ENCODE measurements at regions not wholly inside any gene's neighbourhood (a gene's known extent, or its start where the extent isn't known, plus 50 kb on each side); places are given as distances from the start of the nearest gene placed in this dataset.

DNA sequence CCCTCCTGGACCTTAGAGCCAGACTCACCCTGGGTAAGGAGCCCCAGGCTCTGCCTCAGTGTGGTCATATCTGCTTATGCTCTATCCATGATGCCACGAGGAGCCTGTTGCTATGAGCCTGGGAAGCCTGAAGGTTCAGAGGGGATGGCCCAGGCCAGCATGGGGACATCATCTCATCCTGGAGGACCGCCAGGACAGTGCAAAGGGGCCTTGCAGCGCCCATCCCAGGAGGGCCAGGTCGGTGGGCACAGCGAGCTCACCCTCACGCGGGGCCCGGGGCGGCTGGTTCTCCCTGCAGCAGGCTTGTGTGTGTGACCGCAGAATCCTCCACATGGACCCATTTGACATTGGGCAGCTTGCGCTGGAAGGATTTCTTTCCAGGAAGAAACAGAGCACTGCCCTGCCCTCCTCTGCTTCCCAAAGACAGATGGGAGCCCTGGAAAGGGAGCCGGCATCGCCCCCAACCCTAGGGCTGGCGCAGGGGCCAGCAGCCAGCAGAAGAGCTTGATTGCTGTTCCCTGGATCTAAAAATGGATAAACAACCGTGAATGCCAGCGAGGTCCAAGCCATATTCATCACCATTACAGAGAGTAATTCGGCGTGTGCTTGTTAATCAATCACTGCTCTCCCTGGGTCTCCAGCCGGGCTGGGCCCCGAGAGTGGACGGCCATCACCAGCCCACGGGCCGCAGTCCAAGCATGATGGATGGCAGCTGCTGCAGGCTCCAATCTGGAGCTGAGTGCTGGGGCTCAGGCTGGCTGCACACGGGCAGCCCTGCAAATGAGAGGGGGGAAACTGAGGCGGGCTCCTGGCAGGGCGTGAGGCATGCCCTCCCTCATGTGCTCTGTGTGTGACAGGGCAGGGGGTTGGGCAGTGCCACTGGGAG is 739.7 kb downstream of the BRD1 start:
- TF ChIP-seq GATA3 (IDR thresholded peaks at IDR 0.05; ENCODE audit: low read depth, low read length), result no peak
- no peak for TF ChIP-seq GATA2 (IDR thresholded peaks at IDR 0.05; ENCODE audit: low read depth, low read length)

DNA sequence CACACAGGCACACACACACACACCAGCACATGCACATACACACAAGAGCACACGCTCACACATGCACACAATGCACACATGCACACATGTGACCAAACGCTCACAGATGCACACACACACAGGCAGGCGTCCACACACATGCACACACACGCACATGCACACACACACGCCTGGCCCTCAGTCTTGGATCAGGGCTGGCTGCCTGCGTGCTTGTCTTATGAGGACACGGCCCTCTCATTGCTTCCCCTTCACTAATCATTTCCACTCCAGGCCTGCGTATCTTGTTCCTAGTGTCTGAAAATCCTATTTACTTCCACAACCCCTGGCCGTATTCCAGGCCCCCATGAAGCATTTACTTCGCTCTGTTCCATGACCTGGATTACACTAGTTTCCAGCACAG is 740.5 kb downstream of the BRD1 start:
- TF ChIP-seq GATA2 (IDR thresholded peaks at IDR 0.05; ENCODE audit: low read depth, low read length) (no peak), GATA3 (IDR thresholded peaks at IDR 0.05; ENCODE audit: low read depth, low read length) (no peak)

DNA sequence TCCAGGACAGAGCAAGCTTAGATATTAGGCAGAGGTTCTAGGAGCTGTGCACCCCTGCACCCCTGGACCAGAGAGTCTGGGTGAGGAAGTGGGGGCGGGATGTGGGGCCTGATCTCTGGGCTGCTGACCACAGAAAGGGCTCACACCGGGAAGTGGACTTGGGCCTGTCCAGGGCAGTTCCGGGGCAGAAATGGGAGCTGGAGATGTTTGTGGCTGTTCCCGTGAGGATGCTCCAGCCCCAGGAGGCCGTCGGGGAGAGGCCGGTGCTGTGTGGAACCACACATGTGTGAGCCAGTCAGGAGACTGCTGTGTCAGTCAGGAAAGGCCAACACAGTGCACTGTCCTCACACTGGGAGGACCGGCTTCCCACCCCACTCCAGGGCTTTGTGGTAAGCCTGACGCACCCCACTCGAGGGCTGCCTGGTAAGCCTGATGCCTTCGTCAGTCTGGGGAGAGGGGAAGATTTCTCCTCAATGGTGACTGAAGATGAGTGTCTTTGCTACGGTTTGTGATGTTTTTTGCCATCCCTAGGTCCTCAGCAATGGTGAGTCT is 741.0 kb downstream of the BRD1 start:
- TF ChIP-seq GATA2 (IDR thresholded peaks at IDR 0.05; ENCODE audit: low read depth, low read length) (no peak), GATA3 (IDR thresholded peaks at IDR 0.05; ENCODE audit: low read depth, low read length) (no peak)

DNA sequence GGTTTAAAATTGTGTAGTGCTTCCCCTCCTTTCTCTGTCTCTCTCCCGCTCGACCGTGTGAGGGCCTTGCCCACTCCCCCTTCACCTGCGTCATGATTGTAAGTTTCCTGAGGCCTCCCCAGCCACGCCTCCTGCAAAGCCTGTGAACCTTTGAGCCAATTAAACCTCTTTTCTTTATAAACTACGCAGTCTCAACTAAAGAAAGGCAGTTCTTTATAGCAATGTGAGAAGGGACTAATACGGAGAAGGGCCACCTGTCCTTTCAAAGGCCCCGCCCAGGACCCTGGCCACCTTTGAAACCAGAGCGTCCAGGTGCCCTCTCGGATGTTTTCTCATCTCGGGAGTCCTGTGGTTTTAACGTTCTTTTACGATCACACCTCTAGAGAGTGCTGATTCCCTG is 741.5 kb downstream of the BRD1 start:
- no peak for TF ChIP-seq GATA2 (IDR thresholded peaks at IDR 0.05; ENCODE audit: low read depth, low read length)
- TF ChIP-seq GATA3 (IDR thresholded peaks at IDR 0.05; ENCODE audit: low read depth, low read length), result no peak

- TF ChIP-seq GATA2 (IDR thresholded peaks at IDR 0.05; ENCODE audit: low read depth, low read length), result no peak
- no peak for TF ChIP-seq GATA3 (IDR thresholded peaks at IDR 0.05; ENCODE audit: low read depth, low read length)
Observed at GRCh38 chr22:49084206-49084605, 743.5 kb downstream of the BRD1 start.

- TF ChIP-seq GATA3 (IDR thresholded peaks at IDR 0.05; ENCODE audit: low read depth, low read length), result no peak
- TF ChIP-seq GATA2 (IDR thresholded peaks at IDR 0.05; ENCODE audit: low read depth, low read length), result no peak
Observed at GRCh38 chr22:49083607-49084006, 744.1 kb downstream of the BRD1 start.

DNA sequence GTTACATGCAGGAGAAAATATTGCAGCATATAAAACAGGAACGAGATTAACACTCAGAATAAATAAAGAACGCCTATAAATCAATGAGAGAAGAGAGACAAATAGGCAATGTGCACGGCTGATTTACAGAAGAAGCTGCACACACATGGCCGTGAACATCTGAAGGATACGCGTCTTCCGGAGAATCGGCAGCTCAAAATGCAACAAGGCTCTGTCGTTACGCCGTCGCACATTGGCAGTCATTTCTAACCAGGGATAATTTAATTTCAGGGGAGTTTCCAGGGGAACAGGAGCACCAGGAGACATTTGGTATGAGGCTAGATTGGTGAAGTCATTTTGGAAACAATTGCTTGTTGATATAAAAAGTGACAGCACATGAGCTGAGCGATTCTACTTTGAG is 745.2 kb downstream of the BRD1 start:
- TF ChIP-seq GATA3 (IDR thresholded peaks at IDR 0.05; ENCODE audit: low read depth, low read length) (no peak), GATA2 (IDR thresholded peaks at IDR 0.05; ENCODE audit: low read depth, low read length) (no peak)

DNA sequence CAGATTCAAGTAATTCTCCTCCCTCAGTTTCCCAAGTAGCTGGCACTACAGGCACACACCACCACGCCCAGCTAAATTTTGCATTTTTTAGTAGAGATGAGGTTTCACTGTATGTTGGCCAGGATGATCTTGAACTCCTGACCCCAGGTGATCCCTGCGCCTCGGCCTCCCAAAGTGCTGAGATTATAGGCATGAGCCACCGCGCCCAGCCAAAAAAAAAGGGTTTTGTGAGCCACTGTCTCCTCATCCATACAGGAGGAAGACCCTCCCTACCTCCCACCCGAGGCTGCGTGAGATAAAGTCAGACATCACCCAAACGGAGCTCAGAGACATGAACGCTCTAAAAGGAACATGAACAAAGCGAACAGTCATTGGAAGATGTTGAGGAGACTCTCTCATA is 745.7 kb downstream of the BRD1 start:
- TF ChIP-seq GATA3 (IDR thresholded peaks at IDR 0.05; ENCODE audit: low read depth, low read length) (no peak), GATA2 (IDR thresholded peaks at IDR 0.05; ENCODE audit: low read depth, low read length) (no peak)

- TF ChIP-seq GATA3 (IDR thresholded peaks at IDR 0.05; ENCODE audit: low read depth, low read length) (no peak), GATA2 (IDR thresholded peaks at IDR 0.05; ENCODE audit: low read depth, low read length) (no peak)
Observed at GRCh38 chr22:49081261-49081666, 746.4 kb downstream of the BRD1 start.

DNA sequence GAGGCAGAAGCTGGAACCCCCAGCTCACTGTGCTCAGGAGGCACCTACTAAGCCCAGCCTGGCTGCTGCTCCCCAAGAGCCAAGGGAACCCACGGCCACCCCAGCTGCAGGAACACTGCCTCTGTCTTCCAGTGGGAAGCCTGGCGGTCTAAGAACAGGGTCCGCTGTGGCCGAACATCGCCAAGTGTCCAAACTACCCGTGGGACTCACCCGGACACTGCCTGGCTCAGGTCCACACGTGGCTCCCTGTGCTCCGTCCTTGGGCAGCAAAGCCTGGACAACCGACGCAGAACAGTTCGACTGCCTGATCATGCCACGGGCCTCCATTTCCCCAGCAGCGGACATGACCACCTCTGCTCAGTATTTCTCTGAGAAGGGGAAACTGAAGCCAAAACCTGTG is 747.0 kb downstream of the BRD1 start:
- TF ChIP-seq GATA2 (IDR thresholded peaks at IDR 0.05; ENCODE audit: low read depth, low read length) (no peak), GATA3 (IDR thresholded peaks at IDR 0.05; ENCODE audit: low read depth, low read length) (no peak)

GRCh38 chr22:49079743-49080500 is 747.8 kb downstream of the BRD1 start:
- TF ChIP-seq GATA3 (IDR thresholded peaks at IDR 0.05; ENCODE audit: low read depth, low read length), result no peak
- TF ChIP-seq GATA2 (IDR thresholded peaks at IDR 0.05; ENCODE audit: low read depth, low read length), result no peak

- no peak for TF ChIP-seq GATA3 (IDR thresholded peaks at IDR 0.05; ENCODE audit: low read depth, low read length)
- TF ChIP-seq GATA2 (IDR thresholded peaks at IDR 0.05; ENCODE audit: low read depth, low read length), result no peak
Observed at GRCh38 chr22:49079027-49079725, 748.5 kb downstream of the BRD1 start.

- no peak for TF ChIP-seq GATA2 (IDR thresholded peaks at IDR 0.05; ENCODE audit: low read depth, low read length)
- no peak for TF ChIP-seq GATA3 (IDR thresholded peaks at IDR 0.05; ENCODE audit: low read depth, low read length)
Observed at GRCh38 chr22:49078076-49078710, 749.5 kb downstream of the BRD1 start.
